Hepatocyte (in vitro differentiated cells): ENCODE measurements at regions not wholly inside any gene's neighbourhood (a gene's known extent, or its start where the extent isn't known, plus 50 kb on each side); places are given as distances from the start of the nearest gene placed in this dataset.

Experiments
- EZH2 ChIP-seq: fragments of 200-600 bp; sonication (generic); IDR thresholded peaks from 2 replicates; pipeline ENCODE4 v1.6.1; 2016; ENCODE audit warnings: antibody characterized with exemption, mild to moderate bottlenecking, borderline replicate concordance
- EZH2phosphoT487 ChIP-seq: fragments of 200-600 bp; sonication (generic); IDR thresholded peaks from one replicate; pipeline ENCODE4 v1.6.1; 2018; ENCODE audit warnings: antibody characterized with exemption, mild to moderate bottlenecking, low read depth, moderate library complexity; ENCODE audit not compliant: unreplicated experiment, severe bottlenecking
- TF ChIP-seq, protein P1 (sequence below): fragments of 200-600 bp; sonication (generic); IDR thresholded peaks from 2 replicates; pipeline ENCODE4 v1.5.1; 2016; ENCODE audit warnings: antibody characterized with exemption, mild to moderate bottlenecking; ENCODE audit not compliant: poor library complexity

DNA sequence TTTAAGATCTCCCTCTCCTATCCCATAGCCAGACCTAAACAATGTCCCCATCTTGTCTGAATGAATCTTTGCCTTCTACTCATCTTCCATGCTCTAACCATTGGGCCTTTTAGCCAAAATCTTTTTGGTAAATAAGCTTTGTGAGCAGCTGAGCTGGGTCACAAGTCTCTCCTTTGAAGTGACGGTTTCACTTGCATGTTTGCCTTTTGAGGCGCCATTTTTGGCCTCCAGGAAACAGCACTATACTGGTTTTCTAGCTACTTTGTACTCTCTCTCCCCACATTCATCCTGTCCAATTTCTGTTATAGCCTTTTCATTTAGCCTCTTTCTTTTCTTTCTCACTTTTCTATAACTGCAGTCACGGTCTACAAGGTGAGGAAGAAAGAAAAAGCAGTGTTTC is 195.5 kb upstream of the C9orf72 start:
- TF ChIP-seq, protein P1, sequence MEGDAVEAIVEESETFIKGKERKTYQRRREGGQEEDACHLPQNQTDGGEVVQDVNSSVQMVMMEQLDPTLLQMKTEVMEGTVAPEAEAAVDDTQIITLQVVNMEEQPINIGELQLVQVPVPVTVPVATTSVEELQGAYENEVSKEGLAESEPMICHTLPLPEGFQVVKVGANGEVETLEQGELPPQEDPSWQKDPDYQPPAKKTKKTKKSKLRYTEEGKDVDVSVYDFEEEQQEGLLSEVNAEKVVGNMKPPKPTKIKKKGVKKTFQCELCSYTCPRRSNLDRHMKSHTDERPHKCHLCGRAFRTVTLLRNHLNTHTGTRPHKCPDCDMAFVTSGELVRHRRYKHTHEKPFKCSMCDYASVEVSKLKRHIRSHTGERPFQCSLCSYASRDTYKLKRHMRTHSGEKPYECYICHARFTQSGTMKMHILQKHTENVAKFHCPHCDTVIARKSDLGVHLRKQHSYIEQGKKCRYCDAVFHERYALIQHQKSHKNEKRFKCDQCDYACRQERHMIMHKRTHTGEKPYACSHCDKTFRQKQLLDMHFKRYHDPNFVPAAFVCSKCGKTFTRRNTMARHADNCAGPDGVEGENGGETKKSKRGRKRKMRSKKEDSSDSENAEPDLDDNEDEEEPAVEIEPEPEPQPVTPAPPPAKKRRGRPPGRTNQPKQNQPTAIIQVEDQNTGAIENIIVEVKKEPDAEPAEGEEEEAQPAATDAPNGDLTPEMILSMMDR: no peak
- TF ChIP-seq EZH2 (no peak), EZH2phosphoT487 (no peak)
